DMS53 treated with DMSO at 0.1 percent for 48 hours (cell line): ENCODE measurements at regions not wholly inside any gene's neighbourhood (a gene's known extent, or its start where the extent isn't known, plus 50 kb on each side); places are given as distances from the start of the nearest gene placed in this dataset.
"Not testable (repeated sequence)": the region's sequence is repeated elsewhere in the genome, so short reads cannot be mapped to it uniquely, and the experiment has no call there.

ENCODE experiments used
- DNase-seq: peaks from one replicate; lab custom pipeline; 2025; ENCODE audit not compliant: unreplicated experiment; lab: John Stamatoyannopoulos, UW

DNA sequence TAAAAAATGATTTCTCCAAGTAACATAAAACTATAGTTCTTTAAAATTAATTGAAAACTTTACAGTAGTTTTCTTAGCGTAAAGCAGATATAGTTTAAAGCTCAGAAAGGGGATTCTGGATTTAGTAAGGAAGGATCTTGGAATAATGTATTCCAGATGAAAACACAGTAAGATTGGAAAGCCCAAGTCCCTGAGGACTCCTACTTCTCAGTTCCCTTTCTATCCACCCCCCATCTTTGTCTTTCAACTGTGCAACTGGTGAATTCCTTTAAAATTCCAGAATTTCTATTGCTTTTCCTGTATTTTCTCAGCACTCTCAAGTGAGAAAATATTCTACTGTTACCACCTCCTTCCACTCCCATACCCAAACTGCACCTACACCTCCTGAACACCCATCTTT lies 184.5 kb upstream of the FBN2 start:
- no peak for DNase-seq

GRCh38 chr5:128730021-128730420 lies 192.0 kb upstream of the FBN2 start:
- DNase-seq: not testable (repeated sequence)

GRCh38 chr5:128735656-128736055 lies 197.6 kb upstream of the FBN2 start:
- DNase-seq: not testable (repeated sequence)

GRCh38 chr5:128736553-128736952 lies 198.5 kb upstream of the FBN2 start:
- no peak for DNase-seq

- no peak for DNase-seq
Observed at GRCh38 chr5:128749136-128749898, 211.3 kb upstream of the FBN2 start.

GRCh38 chr5:128750155-128750554 lies 212.1 kb upstream of the FBN2 start:
- no peak for DNase-seq

GRCh38 chr5:128757196-128757959 lies 207.9 kb upstream of the SLC27A6 start:
- DNase-seq: no peak

GRCh38 chr5:128762661-128763306 lies 202.5 kb upstream of the SLC27A6 start:
- DNase-seq: no peak

GRCh38 chr5:128763321-128763720 lies 202.0 kb upstream of the SLC27A6 start:
- no peak for DNase-seq

- DNase-seq: no peak
Observed at GRCh38 chr5:128764601-128765310, 200.5 kb upstream of the SLC27A6 start.

DNA sequence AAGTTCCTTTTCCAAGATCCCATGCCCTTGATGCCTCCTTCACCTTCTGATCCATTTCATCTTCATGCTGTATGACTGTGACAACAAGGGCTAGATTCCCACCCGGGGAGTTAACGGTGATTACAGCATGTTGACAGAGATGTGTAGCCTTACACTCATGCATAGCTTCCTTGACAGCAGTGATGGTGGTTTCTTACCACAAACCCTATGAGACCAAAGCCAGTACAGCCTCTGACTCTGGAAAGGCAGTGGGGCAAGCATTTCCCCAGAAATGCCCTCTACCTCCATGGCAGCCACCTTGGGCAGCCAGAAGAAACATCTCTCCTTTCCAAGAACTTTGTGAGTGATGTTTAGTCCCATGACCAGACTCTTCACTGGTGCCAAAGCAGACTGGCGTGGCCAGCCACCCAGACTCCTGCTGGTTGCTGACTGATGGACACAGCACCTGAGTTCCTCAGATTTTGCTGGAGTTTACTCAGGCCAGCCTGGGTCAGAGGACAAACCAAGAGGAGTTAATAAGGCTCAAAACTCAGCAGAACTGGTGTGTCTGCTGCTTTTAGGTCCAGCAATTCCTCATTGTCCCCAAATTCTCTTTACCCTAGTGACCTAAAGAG lies 199.7 kb upstream of the SLC27A6 start:
- DNase-seq: no peak

GRCh38 chr5:128766406-128766805 lies 198.9 kb upstream of the SLC27A6 start:
- no peak for DNase-seq

GRCh38 chr5:128770907-128771306 lies 194.4 kb upstream of the SLC27A6 start:
- no peak for DNase-seq

DNA sequence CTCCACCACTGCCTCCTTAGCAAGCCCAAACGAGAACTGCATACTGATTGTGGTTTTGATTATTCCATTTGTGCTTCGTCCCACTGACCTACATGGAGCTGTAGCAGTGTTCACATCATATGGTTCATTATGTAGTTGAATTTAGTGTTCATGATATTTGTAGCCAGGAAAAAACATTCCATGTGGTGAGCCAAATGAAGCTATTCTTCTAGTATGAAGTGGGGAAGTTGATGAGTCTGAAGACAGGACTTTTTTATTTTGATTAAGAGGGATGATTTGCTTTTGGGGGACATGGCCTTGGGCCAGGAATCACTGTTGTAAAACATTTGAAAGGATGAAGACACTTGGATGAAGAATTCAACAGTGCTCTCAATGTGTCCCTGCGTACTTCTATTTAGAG lies 192.9 kb upstream of the SLC27A6 start:
- no peak for DNase-seq

- DNase-seq: no peak
Observed at GRCh38 chr5:128773378-128773777, 191.9 kb upstream of the SLC27A6 start.

DNA sequence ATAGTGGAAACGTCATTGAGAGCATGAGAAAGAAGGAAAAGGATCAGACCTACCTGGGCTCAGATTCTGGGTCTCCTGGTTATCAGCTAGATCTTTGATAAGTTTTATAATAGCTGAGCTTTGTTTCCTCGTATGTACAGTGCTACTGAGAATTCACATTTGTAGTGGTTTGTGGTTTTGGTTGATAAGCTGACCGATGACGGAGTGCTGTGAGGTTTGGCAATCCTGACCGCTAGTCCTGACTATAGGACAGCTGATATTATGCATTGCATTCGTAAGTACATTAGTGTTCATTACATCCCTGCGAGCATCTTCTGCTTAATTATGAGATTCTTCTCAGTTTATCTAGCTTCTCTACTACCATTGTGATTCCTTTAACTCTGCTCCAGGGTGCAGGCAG lies 190.7 kb upstream of the SLC27A6 start:
- no peak for DNase-seq

GRCh38 chr5:128775558-128775957 lies 189.7 kb upstream of the SLC27A6 start:
- DNase-seq: no peak

DNA sequence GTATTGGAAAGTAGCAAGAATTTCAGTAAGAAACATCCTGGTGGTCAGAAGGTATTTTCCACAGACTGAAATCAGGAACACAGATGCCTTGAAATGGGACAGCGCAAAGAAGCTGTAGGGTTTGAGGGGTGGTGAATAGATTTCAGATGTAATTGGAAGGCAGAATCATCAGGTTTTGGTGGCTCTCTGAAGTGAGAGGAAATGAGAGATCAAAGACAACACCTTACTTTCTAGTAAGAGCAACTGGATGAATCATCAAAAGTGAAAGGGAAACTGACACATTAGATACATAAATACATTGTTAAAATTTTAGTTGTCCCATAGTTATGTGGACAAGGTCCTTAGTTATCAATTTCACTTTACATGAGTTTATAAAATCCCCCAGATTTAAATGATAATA lies 188.2 kb upstream of the SLC27A6 start:
- DNase-seq: no peak

GRCh38 chr5:128778474-128778873 lies 186.8 kb upstream of the SLC27A6 start:
- DNase-seq: no peak

DNA sequence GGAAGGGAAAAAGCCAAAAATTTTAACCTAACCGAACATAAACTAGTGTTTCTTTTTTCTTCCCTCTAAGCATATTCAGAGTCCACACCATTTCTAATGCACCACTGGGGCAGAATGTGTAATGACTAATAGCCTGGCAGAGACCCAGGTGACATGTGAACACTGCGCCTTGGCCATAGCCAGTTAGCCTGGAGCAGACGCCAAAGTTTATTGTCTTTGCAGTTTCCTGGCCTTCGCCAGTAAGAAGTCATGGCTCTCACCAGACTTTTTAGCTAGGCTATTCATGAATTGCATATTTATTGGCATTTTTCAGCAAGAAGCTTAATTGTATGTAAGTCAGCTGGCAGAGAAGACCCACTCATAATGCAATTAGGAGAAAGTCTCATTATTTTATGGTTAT lies 182.8 kb upstream of the SLC27A6 start:
- DNase-seq: no peak

DNA sequence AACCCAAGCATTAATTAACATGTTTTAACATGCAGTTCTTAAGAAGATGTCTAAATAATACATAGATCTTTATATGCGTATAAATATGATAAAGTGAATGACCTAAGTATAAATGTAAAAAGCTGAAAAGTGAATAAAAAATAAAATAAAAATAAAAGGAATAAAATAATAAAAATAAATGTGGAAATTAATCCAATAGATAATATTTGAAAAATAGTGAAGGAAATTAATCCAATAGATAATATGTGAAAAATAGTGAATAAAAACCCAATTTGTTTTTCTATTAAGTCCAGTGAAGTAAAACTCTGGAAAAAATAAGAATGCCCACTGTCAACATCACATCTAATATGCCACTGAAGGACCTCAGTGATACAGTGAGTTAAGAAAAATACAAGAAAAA lies 180.6 kb upstream of the SLC27A6 start:
- no peak for DNase-seq
